ENCODE measurements at regions not wholly inside any gene's neighbourhood (a gene's known extent, or its start where the extent isn't known, plus 50 kb on each side); places are given as distances from the start of the nearest gene placed in this dataset.

- peaks cover 5% of the 10 kb centered on the region for H3K9me3 ChIP-seq (ENCODE audit: insufficient read depth, low read depth, low read length)
- H3K9me3 Mint-ChIP-seq (ENCODE audit: unreplicated experiment): peaks cover 11% of the 10 kb centered on the region
- H3K27ac ChIP-seq (ENCODE audit: low read depth, low read length): no peak overlapping the region
- H2AFZ ChIP-seq (ENCODE audit: low read depth, low read length): no peak overlapping the region
- no peak overlapping the region for H3K27ac Mint-ChIP-seq (ENCODE audit: unreplicated experiment)
- no peak for FAIRE-seq
- H3K4me1 ChIP-seq (ENCODE audit: insufficient read depth, low read length): peaks cover 12% of the 10 kb centered on the region
- DNase-seq (ENCODE audit: low read depth): no peak
- H3K4me3 ChIP-seq (ENCODE audit: insufficient read depth, low read depth, low read length): no peak overlapping the region
- H3K27me3 ChIP-seq (ENCODE audit: insufficient read depth, low read length): peaks cover under 1% of the 10 kb centered on the region
- no peaks in the 10 kb centered on the region for H3K36me3 Mint-ChIP-seq (ENCODE audit: low read depth, unreplicated experiment)
- H3K4me3 Mint-ChIP-seq (ENCODE audit: unreplicated experiment): no peak overlapping the region
- H3K36me3 ChIP-seq (ENCODE audit: insufficient read depth, low read length): no peaks in the 10 kb centered on the region
- H3K4me1 Mint-ChIP-seq (ENCODE audit: low read depth, unreplicated experiment): peaks cover 11% of the 10 kb centered on the region
- no peaks in the 10 kb centered on the region for H3K79me2 ChIP-seq (ENCODE audit: insufficient read depth, low read length)
- TF ChIP-seq CTCF (IDR thresholded peaks at IDR 0.05; ENCODE audit: insufficient read depth, low read depth, low read length): no peak
- TF ChIP-seq EZH2 (IDR thresholded peaks at IDR 0.05; ENCODE audit: insufficient read depth, low read length): no peak
- H3K4me2 ChIP-seq (ENCODE audit: low read length): no peak overlapping the region
- H4K20me1 ChIP-seq (ENCODE audit: insufficient read depth, low read length): no peaks in the 10 kb centered on the region
- H3K9ac ChIP-seq (ENCODE audit: low read length): no peak overlapping the region
- H3K27me3 Mint-ChIP-seq (ENCODE audit: low read depth, unreplicated experiment): peaks cover 7% of the 10 kb centered on the region
These were observed 68.3 kb upstream of the OTOS start for GRCh38 chr2:240208631-240209211.

GRCh38 chr2:240209493-240209892, 69.0 kb upstream of the OTOS start:
- TF ChIP-seq CTCF (IDR thresholded peaks at IDR 0.05; ENCODE audit: insufficient read depth, low read depth, low read length) (no peak), EZH2 (IDR thresholded peaks at IDR 0.05; ENCODE audit: insufficient read depth, low read length) (no peak)
- Mint-ChIP-seq H3K4me3 (ENCODE audit: unreplicated experiment) (no peak overlapping the region), H3K36me3 (ENCODE audit: low read depth, unreplicated experiment) (no peaks in the 10 kb centered on the region), H3K27ac (ENCODE audit: unreplicated experiment) (no peak overlapping the region), H3K27me3 (ENCODE audit: low read depth, unreplicated experiment) (peaks cover 11% of the 10 kb centered on the region), H3K4me1 (ENCODE audit: low read depth, unreplicated experiment) (peaks cover 11% of the 10 kb centered on the region), H3K9me3 (ENCODE audit: unreplicated experiment) (peaks cover 11% of the 10 kb centered on the region)
- H3K4me1 ChIP-seq (ENCODE audit: insufficient read depth, low read length): peaks cover 16% of the 10 kb centered on the region
- H3K9me3 ChIP-seq (ENCODE audit: insufficient read depth, low read depth, low read length): peaks cover 5% of the 10 kb centered on the region
- no peaks in the 10 kb centered on the region for H3K79me2 ChIP-seq (ENCODE audit: insufficient read depth, low read length)
- no peak overlapping the region for H3K27ac ChIP-seq (ENCODE audit: low read depth, low read length)
- no peaks in the 10 kb centered on the region for H3K36me3 ChIP-seq (ENCODE audit: insufficient read depth, low read length)
- H4K20me1 ChIP-seq (ENCODE audit: insufficient read depth, low read length): no peaks in the 10 kb centered on the region
- FAIRE-seq (no peak), DNase-seq (ENCODE audit: low read depth) (no peak)
- no peak overlapping the region for H2AFZ ChIP-seq (ENCODE audit: low read depth, low read length)
- H3K9ac ChIP-seq (ENCODE audit: low read length): no peak overlapping the region
- no peak overlapping the region for H3K4me2 ChIP-seq (ENCODE audit: low read length)
- no peaks in the 10 kb centered on the region for H3K27me3 ChIP-seq (ENCODE audit: insufficient read depth, low read length)
- H3K4me3 ChIP-seq (ENCODE audit: insufficient read depth, low read depth, low read length): no peak overlapping the region

GRCh38 chr2:240210198-240210965, 69.9 kb upstream of the OTOS start:
- Histone ChIP-seq H4K20me1 (ENCODE audit: insufficient read depth, low read length) (no peaks in the 10 kb centered on the region), H3K27me3 (ENCODE audit: insufficient read depth, low read length) (no peaks in the 10 kb centered on the region), H3K79me2 (ENCODE audit: insufficient read depth, low read length) (no peaks in the 10 kb centered on the region), H3K9ac (ENCODE audit: low read length) (no peak overlapping the region), H3K9me3 (ENCODE audit: insufficient read depth, low read depth, low read length) (peaks cover 5% of the 10 kb centered on the region), H3K4me3 (ENCODE audit: insufficient read depth, low read depth, low read length) (no peak overlapping the region), H2AFZ (ENCODE audit: low read depth, low read length) (no peak overlapping the region), H3K27ac (ENCODE audit: low read depth, low read length) (no peak overlapping the region), H3K4me2 (ENCODE audit: low read length) (no peak overlapping the region), H3K4me1 (ENCODE audit: insufficient read depth, low read length) (peaks cover 9% of the 10 kb centered on the region), H3K36me3 (ENCODE audit: insufficient read depth, low read length) (no peaks in the 10 kb centered on the region)
- H3K4me3 Mint-ChIP-seq (ENCODE audit: unreplicated experiment): no peak overlapping the region
- peaks cover 2% of the 10 kb centered on the region for H3K4me1 Mint-ChIP-seq (ENCODE audit: low read depth, unreplicated experiment)
- TF ChIP-seq CTCF (IDR thresholded peaks at IDR 0.05; ENCODE audit: insufficient read depth, low read depth, low read length) (no peak), EZH2 (IDR thresholded peaks at IDR 0.05; ENCODE audit: insufficient read depth, low read length) (no peak)
- DNase-seq (ENCODE audit: low read depth) (no peak), FAIRE-seq (no peak)
- no peak overlapping the region for H3K27ac Mint-ChIP-seq (ENCODE audit: unreplicated experiment)
- H3K36me3 Mint-ChIP-seq (ENCODE audit: low read depth, unreplicated experiment): no peaks in the 10 kb centered on the region
- H3K27me3 Mint-ChIP-seq (ENCODE audit: low read depth, unreplicated experiment): peaks cover 13% of the 10 kb centered on the region
- peaks cover 11% of the 10 kb centered on the region for H3K9me3 Mint-ChIP-seq (ENCODE audit: unreplicated experiment)

Data from astrocyte (in vitro differentiated cells and primary cell).